CD1c-positive myeloid dendritic cell (primary cell): ENCODE measurements at regions not wholly inside any gene's neighbourhood (a gene's known extent, or its start where the extent isn't known, plus 50 kb on each side); places are given as distances from the start of the nearest gene placed in this dataset.

ENCODE experiments used
- DNase-seq: peaks from one replicate; pipeline ENCODE4 v3.0.0-alpha.2; 2016; ENCODE audit errors: extremely low spot score

DNA sequence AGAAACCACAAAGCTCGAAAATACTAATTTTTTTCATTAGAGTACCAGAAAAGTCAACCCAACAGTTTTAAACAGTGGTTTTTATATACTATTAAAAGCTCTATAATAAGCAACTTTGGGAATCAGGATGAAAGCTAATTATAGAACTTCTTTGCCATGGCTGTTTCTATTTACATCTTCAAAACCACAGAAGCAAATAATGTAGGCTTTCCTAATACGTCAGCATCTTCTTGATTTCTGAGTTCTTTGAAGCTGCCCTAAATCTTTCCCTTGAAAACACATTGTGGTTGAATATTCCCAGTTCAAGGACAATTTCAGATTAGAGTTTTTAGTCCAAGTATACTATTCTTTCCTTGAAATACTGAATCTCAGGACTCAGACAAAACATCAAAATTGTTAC is 460.2 kb upstream of the FAT1 start:
- DNase-seq: no peak

DNA sequence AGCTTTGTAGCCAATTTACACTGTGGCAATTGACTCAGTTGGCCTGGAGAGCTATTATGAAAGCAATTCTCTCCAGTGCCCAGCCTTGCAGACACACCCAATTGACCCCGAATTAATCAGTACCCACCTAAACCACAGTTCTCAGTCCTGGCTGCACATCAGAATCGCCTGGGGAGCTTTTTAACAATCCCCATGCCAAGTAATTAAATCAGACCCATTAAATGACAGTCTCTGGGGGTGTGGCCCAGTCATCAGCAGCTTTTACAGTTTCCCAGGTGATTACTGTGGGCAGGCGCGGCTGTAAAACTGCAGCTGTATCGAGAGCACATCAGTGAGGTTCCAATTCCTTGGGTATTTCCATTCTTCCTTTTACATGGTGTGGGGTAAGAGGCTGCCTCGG is 460.9 kb upstream of the FAT1 start:
- no peak for DNase-seq

DNA sequence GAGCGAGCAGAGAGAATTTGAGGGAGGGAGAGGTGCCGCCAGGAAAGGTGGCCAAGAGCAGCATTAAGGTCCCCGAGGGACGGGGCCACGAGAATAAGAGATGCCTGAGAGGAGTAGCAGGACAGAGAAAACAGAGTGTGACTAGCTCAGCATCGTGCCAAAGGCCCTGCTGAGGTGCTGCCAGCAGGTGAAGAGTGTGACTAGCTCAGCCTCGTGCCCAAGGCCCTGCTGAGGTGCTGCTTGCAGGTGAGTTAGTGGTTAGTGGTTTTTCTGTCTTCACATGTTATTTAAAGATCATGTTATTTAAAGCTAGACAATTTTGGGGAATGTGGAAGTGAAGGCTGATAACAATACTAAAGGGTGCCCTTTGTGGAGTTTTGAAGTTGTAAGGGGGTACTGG is 464.5 kb upstream of the FAT1 start:
- DNase-seq: no peak

DNA sequence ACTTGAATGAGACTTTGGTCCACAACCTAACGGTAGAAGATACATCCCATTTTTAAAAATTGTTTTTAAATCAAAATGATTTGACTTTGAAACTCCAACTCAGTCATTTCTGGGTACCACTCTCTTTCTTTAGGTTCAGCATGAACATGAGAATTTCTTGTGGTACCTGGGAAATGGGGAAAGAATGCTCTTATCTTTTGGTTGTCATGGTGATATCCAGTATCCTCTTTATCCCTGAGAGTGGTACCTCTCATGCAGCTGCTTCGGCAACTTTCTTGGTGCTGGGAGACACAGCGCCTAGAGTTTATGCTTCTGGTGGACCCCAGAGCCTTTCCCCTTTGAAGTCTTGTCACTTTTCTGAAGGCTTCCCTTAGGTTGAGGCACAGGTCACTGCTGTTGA is 465.1 kb upstream of the FAT1 start:
- DNase-seq: no peak

DNA sequence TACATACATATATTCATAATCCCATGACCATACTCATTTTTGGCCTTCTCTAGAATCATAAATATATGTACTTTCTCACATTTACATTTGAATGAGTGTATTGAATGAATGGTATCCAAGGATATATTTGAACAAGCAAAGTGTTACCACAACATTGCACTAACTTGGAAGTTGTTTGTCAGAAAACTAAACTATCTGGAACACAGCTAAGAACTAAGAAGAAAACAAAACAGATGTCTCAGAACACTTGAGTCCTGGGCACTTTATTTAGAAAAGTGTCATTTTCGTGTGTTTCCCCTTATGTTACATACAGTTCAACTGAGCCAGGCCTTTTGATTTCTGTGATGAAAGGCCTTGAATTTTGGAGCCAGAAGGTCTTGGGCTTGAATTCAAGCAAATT is 466.7 kb upstream of the FAT1 start:
- DNase-seq: no peak

DNA sequence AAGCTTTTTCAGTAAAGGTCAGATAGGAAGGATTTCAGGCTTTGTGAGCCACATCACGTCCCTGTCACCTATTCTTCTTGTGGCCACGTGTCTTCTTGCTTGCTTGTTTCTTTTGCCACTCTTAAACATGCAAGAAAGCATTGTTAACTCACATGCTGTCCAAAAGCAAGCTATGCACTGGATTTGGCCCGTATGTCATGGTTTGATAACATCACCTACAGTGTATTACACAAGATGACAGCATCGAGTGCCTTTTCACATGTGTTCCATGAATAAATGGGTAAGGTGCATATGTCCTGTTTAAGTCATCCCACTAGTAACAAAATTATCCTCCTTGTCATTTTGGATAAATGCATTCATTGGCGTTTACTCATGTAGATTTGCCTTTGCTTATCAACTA is 468.0 kb upstream of the FAT1 start:
- no peak for DNase-seq

DNA sequence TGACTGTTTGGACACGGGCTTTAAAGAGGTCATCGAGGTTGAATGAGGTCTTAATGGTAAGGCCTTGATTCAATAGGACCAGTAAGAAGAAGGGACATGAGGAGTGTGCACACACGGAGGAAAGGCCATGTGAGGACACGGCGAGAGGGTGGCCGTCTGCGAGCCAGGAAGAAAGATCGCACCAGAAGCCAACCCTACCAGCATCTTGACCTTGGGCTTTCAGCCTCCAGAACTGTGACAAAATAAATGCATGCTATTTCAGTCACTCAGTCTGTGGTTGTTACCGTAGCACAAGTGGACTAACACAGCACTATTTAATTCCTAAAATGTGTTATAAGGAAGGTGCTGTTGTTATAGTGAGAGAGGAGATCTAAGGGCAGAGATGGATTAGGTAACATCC is 468.6 kb upstream of the FAT1 start:
- DNase-seq: no peak

DNA sequence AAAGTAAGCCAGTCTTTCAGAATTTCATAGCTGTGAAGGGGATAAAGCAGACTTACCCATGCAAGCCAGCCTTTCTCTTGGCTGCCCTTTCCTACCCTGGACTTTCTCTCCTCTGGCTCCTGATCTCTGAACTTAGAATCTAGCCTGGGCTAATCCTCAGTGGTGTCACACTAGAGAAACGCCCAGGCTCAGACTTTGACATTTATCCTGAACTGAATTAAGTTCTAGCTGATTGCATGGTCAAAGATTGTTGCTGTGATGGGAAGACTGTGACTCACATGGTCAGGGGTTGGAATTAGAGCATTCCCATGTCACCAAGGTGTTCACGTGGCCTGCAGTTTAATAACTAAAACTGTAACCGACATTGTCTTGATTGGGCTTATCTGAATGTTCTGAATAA is 469.5 kb upstream of the FAT1 start:
- no peak for DNase-seq

DNA sequence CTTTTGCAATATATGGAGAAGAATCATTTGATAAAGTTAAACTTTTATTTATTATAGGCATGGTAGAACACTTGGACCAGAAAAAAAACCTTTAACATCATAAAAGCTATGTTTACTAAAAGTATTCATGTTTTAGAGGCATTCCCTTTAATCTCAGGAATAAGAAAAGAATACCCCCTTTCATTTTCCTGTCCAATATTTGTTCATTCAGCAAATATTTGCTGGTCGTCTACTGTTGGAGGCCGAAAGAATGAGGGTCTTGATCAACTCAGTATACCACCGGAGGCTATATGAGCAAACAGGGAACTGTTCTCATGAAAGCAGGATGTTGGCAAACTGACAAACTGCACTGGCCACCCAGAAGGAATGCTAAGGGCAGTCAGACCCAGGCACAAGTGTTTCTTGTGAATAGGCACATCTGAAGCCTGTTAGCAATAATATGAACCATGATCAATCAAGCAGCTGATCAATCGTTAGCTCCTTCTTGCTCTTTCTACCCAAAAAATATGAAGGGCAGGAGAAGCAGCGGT is 480.8 kb upstream of the FAT1 start:
- DNase-seq: no peak

DNA sequence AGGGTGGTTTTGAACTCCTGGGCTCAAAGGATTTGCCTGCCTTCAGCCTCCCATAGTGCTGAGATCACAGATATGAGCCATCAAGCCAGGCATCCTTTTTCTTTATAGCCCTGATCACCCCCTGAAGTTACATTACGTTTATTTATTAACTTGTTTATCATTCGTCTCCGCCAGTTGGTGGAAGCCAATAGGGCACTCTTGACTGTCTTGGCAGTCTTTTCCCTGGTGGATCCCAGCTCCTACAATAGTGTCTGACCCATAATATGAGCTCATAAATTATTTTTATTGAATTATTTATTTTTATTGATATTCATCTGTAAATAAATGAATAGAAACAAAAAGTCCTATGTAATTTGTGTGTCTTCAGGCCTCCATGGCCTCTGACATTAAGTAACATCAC is 484.3 kb upstream of the FAT1 start:
- no peak for DNase-seq

DNA sequence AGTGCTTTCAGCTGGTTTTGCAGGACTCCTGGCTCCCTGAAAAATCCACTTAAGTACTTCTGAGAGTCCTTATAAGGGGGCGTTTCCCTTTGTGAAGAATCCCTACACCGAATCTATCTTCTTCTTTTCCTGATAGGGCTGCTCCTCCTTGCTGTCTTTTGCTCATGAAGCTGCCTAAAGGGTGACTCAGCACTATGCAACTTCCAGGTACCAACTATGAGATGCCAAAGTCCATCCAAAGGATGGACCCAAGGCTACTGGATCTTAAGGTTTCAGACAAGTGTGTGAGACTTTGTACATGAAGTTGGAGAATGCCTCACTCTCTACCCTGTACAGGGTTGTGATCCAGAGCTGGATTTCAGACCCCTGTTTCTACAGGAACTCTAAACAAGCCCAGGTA is 485.0 kb upstream of the FAT1 start:
- DNase-seq: no peak

DNA sequence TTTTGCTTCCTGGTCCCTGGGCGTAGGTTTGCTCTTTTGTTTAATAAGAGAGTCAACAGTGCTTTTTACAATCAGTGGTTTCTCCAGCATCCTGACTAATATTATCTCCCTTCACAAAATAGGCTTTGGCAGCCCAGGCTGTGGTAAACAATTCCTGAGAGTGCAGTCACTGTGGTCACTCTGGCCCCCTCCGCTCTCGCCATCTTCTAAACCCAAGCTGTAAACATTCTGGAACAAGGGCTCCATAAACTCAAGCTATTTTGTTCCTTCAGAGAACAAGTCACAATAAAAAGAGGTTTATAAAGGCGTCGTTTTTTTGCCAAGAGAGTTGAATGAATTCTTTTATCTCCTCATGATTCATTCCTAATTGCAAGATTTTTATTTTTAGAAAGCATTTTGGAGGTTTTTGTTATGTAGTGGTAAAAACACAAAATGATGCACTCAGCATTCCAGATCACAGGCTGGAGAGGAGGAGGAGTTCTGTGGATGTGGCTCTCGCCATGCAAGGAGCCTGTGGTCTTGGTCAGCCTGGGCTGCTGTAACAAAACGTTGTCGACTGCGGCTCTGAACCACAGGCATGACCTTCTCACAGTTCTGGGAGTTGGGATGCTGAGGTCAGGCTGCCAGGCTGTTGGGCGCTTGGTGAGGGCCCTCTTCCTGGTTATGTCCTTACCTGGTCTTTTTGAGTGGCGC is 486.4 kb upstream of the FAT1 start:
- DNase-seq: no peak

DNA sequence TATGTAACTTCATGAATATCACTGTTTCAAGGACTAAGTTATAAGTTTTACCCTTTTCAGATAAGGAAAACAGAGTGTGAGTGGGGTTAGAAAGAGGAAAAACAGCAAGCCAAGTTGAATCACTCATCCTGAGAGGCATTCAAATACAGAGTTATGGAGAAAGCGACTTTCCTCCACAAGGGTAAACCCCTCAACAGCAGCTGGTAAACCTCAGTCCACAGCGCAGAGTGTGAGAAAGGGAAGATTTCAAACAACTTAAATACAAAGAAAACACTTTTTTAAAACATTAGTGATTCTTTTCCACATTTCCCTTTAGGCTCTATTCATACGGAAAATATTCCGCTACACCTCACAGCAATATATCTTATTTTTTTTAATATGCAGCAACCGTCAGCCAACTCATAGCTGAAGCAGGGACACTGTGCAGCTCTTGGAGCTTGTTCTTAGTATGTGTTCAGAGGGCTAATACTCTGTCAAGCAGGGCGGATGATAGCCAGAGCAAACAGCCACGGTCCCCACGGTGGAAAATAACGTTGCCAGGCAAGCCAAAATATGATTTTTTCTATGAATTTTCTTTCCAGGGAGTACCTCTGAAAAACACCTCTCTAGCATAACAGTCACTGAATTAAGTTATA is 488.9 kb upstream of the FAT1 start:
- DNase-seq: no peak

DNA sequence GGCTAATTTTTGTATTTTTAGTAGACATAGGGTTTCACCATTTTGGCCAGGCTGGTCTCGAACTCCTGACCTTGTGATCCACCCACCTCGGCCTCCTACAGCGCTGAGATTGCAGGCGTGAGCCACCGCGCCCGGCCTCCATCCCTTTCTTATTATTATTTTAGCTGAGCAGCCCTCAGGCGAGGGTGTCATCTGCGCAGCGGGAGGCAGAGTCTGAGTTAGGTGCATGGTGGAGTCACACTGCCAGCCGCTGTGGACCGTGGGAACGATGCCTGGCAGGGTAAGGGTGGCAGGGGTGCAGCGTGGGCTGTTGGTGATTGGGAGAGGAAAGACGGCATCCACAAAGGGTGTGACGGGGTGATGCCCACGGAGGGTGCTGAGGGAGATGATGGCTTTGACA is 491.8 kb upstream of the FAT1 start:
- DNase-seq: no peak

DNA sequence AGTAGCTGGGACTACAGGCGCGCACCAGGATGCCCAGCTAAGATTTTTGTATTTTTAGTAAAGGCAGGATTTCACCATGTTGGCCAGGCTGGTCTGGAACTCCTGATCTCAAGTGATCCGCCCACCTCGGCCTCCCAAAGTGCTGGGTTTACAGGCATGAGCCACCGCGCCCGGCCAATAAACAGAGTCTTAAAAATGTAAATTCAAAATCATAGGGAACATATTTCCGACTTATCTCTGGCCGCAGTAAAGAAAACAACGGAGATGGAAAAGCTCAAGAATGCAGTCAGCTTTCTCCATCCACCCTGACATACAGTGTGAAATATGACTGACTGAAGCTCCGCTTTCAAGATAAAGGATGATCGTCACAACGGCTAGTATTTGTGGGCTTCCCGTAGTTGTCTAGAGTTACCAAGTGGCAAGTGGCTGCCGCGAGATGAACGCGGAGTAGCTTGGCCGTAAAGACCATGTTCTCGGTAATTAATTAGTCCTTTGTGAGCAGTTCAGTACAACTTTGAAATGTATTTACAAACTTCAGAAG is 495.1 kb upstream of the FAT1 start:
- DNase-seq: no peak

DNA sequence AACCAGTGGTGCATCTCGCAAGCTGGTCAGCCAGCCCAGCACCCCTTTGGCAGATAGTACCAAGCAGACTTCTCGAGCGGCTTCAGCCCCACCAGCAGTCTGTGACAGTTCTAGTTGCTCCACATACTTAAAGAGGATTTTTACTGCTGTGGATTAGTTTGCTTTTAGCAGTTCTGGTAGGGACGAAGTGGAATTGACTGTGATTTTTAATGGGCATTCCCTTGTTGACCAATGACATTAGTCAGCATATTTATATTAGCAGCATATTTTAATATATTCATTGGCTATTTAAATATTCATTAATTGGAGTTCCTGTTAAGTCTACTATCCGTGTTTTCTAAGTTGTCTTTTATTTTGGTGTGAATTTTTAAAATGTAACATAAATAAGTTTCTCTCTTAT is 500.9 kb upstream of the FAT1 start:
- no peak for DNase-seq

DNA sequence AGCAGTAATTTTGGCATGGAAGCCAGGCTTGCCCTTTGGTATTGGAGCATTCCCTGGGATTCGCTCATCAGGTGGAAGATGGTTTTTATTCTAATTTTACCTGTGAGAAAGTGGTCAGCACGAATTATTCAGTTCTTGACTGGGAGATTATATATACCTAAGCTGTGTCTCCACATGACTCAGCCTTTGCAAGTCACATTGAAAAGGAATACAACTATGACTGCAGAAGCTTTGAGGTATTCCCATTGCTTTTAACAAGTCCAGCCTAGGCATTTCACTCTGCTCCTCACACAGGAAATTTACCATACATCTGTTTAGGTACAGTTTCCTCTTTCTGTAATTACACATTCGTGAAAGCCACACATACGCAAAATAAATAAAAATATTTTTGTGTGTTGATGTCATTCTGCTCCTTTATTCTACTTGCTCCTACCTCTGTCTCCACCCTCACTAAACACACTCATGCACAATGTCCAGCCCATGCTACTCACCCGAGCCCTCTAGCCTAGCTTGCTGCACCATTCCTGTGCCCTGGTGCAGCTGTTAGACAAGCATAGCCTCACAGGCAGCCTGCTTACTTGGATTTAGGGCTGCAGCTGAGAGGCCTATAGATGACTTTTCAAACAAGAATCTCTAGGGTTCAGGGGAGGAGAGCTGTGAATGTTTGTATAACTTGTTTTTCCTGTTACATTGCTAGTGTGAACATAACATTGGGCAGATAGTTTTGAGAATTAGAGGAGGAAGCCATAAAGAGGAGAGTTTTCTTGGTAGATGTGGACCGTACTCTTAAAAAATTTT is 504.4 kb upstream of the FAT1 start:
- DNase-seq: no peak

DNA sequence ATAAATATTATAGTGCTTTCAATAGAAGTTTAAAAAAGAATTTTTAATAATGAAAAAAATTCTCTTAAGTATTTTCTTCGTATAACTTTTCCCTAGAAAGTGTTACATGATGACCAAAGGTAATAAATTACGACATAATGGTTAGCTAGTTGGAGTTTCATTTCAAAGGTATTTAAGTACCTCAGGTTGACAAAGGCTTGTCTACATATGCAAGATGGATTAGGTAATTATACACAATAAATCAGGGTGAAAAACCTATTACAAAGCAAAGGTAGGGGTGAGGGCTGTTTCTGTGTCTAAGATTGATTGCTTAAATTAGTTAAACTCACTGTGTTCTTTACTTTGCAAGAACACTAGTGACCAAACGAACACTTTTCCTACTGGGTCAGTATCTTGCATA is 508.5 kb upstream of the FAT1 start:
- DNase-seq: no peak

DNA sequence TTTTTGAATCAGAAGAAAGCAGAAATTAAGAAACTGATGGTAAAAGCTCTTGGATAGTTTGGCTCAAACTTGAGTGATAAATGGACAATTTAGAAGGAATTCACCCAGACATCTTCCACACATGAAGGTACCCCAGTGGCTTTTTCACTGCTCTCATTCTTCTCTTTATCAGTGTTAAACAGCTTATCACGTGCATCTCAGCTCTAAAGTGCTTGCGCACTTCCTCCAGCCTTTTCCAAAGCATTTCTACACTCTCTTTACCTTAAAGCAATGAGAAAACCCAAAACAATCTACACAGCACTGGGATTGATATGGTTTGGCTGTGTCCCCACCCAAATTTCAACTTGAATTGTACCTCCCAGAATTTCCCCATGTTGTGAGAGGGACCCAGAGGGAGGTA is 509.1 kb upstream of the FAT1 start:
- DNase-seq: no peak

DNA sequence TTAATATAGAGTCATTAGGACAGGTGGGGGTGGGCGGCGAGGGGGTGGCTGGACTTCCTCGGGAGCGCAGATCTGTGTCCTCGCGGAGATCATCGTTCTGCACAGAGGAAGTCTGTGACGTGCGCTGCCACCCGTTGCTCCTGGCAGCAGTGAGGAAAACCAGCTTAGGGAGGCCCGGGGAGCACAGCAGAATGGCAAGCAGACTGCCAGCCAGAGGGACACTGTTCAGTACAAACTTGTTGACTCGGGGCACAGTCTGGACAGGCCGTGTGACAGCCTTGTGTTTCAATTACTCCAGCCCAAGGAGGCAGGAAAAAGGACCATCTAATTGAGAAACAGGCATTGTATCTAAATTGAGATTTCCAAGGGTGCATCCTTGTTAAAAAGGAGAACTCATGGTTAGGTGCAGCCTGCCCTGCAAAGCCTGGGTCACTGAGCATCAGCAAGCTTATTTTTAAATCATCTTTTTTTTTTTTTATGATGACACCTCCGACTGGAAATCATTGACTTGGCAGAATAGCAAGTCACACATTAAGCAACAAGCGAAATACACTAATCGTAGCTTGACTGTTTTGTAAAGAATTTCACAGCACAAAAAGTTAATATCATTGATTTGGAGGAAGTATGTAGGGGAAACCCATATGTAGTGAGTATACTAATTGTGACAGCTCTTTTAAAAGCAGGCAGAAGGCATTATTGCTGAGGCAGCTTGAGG is 512.0 kb upstream of the FAT1 start:
- DNase-seq: no peak

DNA sequence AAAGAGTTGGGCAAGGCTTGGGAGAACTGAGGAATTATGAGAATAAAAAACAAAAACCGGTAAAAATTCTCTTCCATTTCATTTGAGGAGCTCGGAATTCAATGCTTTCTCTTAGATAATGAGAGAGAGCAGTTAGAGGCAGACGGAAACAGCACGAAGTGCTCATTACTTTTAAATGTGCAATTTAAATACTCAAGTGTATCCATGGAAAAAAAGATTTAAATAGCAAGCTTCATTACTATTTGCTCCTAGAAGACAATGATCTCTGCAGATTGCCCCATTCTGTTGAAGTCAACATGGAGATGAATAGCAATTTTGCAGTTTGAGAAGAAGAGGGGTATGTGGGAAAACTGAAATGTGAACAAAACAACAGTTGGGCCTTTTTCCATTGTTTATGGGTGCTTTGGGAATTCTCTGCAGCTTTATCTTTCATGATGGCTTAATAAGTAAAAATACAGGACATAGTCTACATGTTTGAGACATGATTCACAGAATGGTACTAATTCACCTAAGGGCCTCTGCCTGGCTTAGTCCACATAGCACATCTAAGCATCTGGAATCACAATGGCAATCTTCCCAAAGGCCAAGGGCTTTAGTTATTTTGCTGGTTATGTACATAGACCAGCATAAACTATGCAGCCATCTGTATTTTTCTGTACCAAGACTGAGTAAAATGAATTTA is 512.7 kb upstream of the FAT1 start:
- DNase-seq: no peak
